GM10248 (cell line): ENCODE measurements at regions not wholly inside any gene's neighbourhood (a gene's known extent, or its start where the extent isn't known, plus 50 kb on each side); places are given as distances from the start of the nearest gene placed in this dataset.

ENCODE experiments used
- CTCF ChIA-PET: fragments of 300-600 bp; sonication (Branson Sonifier 250); formaldehyde crosslinking; extraction: SDS; loops from one replicate; lab custom pipeline; 2021; ENCODE audit warnings: antibody characterized with exemption; lab: Yijun Ruan, JAX
- POLR2A ChIA-PET: fragments of 350-650 bp; sonication (Branson Sonifier 250); formaldehyde crosslinking; extraction: SDS; loops from one replicate; lab custom pipeline; 2020; ENCODE audit warnings: antibody characterized with exemption; lab: Yijun Ruan, JAX
- DNase-seq: peaks from one replicate; pipeline ENCODE4 v3.0.0; 2012; ENCODE audit errors: extremely low spot score
- TF ChIP-seq, protein P1 (sequence below): IDR thresholded peaks from 2 replicates; pipeline ENCODE4 v1.5.1; 2012; ENCODE audit warnings: mild to moderate bottlenecking, low read depth; ENCODE audit errors: extremely low read depth, missing control alignments, control extremely low read depth

DNA sequence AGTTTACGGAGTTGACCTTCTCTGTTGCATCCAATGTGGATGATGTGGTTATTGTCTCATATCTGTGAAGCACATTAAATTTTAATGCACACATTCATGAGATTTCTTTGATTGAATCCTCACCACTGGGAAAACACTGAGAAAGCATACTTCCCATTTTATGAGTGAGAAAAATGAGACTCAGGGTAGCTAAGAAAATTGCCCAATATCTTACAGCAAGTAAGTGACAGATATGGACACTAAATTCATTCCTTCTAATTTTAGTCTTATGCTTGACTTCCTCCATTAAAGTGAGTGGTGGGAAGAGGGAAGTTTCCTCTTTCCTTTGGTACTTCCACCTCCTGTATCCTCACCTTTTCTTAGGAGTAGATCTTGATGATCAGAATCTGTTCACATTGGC lies 504.8 kb upstream of the BOD1L1 start:
- TF ChIP-seq, protein P1, sequence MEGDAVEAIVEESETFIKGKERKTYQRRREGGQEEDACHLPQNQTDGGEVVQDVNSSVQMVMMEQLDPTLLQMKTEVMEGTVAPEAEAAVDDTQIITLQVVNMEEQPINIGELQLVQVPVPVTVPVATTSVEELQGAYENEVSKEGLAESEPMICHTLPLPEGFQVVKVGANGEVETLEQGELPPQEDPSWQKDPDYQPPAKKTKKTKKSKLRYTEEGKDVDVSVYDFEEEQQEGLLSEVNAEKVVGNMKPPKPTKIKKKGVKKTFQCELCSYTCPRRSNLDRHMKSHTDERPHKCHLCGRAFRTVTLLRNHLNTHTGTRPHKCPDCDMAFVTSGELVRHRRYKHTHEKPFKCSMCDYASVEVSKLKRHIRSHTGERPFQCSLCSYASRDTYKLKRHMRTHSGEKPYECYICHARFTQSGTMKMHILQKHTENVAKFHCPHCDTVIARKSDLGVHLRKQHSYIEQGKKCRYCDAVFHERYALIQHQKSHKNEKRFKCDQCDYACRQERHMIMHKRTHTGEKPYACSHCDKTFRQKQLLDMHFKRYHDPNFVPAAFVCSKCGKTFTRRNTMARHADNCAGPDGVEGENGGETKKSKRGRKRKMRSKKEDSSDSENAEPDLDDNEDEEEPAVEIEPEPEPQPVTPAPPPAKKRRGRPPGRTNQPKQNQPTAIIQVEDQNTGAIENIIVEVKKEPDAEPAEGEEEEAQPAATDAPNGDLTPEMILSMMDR: no peak
- no peak for DNase-seq
- CTCF ChIA-PET: no interaction called here
- POLR2A ChIA-PET: no interaction called here

DNA sequence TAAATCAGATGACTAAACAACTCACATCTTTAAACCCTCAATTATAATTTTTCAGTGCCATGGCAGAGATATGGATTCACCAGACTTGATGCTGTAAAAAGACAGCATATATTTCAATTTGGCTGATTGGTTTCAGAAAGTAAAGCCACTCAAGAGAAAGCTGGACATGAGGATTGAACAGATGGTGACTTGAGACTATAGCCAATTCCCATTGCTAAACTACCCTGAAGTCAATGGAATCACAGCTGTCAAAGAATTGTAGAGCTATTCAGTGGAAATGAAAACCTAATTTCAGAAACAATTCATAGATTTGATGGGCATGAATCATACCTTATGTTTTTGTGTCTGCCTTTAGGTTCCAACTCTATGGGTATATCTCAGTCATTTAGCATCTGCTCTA lies 510.6 kb upstream of the BOD1L1 start:
- TF ChIP-seq, protein P1: no peak
- ChIA-PET POLR2A (no interaction called here), CTCF (interaction anchor here (1.7 kb wide), 1 partner anchor 16 kb away, joined by 4 read pairs; no protein-coding TSS in a partner anchor)
- DNase-seq: no peak

DNA sequence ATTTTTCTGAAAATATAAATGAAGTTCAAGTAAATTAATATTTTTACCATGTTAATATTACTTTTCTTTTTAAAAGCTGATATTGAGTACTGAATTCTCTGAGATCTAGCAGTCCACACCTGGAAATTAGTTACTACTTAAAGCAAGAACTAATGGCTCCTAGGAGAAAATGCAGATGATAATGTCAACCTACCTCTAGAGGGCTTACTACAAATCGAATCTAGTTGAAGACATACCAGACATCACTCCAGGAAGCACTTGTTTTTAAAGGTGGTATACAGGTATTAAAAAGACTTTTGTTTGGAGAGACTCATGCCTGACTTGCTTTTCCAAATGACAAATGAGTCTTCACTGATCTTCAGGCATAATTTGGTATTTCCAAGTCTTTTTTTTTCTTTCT lies 516.4 kb upstream of the BOD1L1 start:
- ChIA-PET POLR2A (no interaction called here), CTCF (interaction anchor here (0.9 to 2.5 kb wide), 3 partner anchors 9 to 11 kb away, joined by 3 to 12 read pairs (median 3); no protein-coding TSS in a partner anchor)
- TF ChIP-seq, protein P1: no peak
- no peak for DNase-seq

DNA sequence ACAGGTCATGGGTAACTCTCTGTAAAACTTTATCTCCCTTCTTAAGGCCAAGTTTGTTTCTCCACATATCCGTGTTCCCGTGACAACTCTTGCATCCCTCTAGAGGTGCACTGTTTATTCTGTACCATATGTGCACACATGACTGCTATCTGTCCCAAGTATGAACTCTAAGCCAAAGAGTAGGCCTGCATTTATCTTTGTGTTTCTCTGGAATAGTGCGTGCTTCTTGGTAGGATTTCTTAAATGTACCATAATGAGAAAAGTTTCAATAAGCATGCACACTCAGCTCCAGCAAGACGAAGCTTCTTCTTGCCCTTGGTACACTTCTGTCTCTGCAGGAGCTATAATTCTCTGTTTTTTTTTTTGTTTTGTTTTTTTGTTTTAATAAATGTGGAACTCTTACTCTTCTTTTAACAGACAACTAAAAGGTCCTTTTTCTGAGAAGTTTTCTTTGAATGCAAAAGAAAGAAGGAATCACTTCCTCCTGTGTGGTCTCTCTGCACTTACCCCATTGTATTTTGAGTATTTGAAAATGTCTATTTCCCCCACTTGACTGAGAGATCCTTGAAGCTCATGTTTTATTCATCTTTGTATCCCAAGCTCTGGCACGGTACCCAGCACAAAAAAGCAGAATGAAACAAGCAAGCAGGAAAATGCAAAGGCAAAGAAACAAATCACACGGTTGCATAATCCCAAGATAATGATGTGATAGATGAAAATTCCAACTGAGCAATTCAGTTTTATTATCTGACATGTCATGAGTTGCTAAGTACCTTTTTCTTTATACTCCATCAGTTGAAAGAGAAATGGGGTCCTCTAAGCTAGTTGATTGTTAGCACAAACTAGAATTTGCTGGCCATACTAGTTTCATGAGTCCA lies 521.9 kb upstream of the BOD1L1 start:
- CTCF ChIA-PET: interaction anchor here (1.1 kb wide), 1 partner anchor 13 kb away, joined by 3 read pairs; no protein-coding TSS in a partner anchor
- TF ChIP-seq, protein P1: no peak
- POLR2A ChIA-PET: no interaction called here
- DNase-seq: no peak

DNA sequence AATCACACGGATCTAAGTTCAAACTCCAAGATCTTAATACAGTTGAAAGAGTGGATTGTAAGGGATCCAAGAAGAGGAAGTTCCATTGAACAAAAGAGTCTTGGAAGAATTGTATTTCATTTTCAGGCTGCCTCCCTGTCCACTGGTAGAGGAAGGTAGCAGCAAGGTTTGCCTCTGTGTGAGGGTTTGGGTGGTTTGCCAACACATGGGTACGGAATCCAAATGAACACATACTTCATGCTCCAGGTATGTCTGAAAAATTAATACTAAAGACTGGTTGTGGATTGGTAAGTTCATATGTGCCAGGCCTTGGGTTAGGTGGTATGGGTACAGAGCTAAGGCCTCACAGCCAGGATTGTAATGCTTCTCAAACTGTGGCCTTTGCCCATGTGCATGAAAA lies 523.6 kb upstream of the BOD1L1 start:
- no peak for DNase-seq
- TF ChIP-seq, protein P1: no peak
- CTCF ChIA-PET: no interaction called here
- POLR2A ChIA-PET: no interaction called here

DNA sequence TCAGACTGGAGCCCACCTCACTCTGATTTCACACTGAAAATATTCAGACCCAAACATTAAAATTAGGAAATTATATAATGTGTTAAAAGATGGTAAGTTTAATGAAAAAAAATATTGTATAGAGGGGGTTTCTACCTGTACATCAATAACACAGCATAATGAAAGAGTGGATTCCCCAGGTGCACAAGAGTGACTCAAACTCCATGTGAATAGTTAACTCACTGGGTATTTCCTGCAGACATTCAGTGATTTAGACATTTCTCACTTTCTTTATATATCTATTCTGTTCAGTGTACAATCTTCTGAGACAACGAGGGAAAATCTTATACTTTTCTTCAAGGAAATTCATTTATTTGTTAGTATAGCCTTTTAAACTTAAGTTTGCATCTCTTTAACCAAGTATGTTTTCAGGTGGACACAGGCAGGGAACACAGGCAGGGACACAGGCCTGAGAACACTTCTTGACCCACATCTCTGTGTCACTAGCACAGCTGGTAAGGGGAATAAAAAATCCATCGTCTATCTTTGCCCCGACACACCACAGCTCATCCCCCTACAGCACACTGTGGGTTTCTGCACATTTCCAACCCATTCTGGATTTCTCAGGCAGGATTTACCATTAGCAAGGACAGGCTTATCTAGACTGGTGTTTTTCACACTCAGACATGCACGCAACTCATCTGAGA lies 525.5 kb upstream of the BOD1L1 start:
- TF ChIP-seq, protein P1: no peak
- DNase-seq: peak; percentile 23
- POLR2A ChIA-PET: no interaction called here
- CTCF ChIA-PET: interaction anchor here (2.4 kb wide), 1 partner anchor 10 kb away, joined by 12 read pairs; no protein-coding TSS in a partner anchor
